SKM-1 treated with dmso at 0.1 percent for 144 hours (cell line): ENCODE measurements at regions not wholly inside any gene's neighbourhood (a gene's known extent, or its start where the extent isn't known, plus 50 kb on each side); places are given as distances from the start of the nearest gene placed in this dataset.
A peak's percentile ranks its signal among the peaks of the same experiment; 100 is the strongest.

Experiments
- DNase-seq: peaks from one replicate; lab custom pipeline; 2025; ENCODE audit not compliant: unreplicated experiment; lab: John Stamatoyannopoulos, UW

- DNase-seq, result no peak
Observed at GRCh38 chr4:163582703-163583102, 88.2 kb downstream of the TMA16 start.

- peak; percentile 5 for DNase-seq
Observed at GRCh38 chr4:163587867-163588266, 93.4 kb downstream of the TMA16 start.

GRCh38 chr4:163588532-163588931 is 94.0 kb downstream of the TMA16 start:
- no peak for DNase-seq

- DNase-seq, result no peak
Observed at GRCh38 chr4:163590103-163590502, 95.6 kb downstream of the TMA16 start.

- DNase-seq, result no peak
Observed at GRCh38 chr4:163590619-163591264, 96.3 kb downstream of the TMA16 start.

GRCh38 chr4:163591614-163592020 is 97.1 kb downstream of the TMA16 start:
- peak; percentile 85 for DNase-seq

GRCh38 chr4:163592212-163592611 is 97.7 kb downstream of the TMA16 start:
- no peak for DNase-seq

- DNase-seq, result peak; percentile 31
Observed at GRCh38 chr4:163595580-163595979, 101.1 kb downstream of the TMA16 start.

- DNase-seq, result no peak
Observed at GRCh38 chr4:163598028-163598427, 103.5 kb downstream of the TMA16 start.

GRCh38 chr4:163598489-163598888 is 104.0 kb downstream of the TMA16 start:
- DNase-seq, result no peak

GRCh38 chr4:163600727-163601126 is 106.2 kb downstream of the TMA16 start:
- peak; percentile 45 for DNase-seq

GRCh38 chr4:163603257-163603656 is 108.8 kb downstream of the TMA16 start:
- no peak for DNase-seq

- peak; percentile 67 for DNase-seq
Observed at GRCh38 chr4:163606896-163607691, 112.6 kb downstream of the TMA16 start.

GRCh38 chr4:163609019-163609418 is 114.5 kb downstream of the TMA16 start:
- no peak for DNase-seq

GRCh38 chr4:163610648-163611047 is 116.2 kb downstream of the TMA16 start:
- DNase-seq, result no peak

- DNase-seq, result no peak
Observed at GRCh38 chr4:163611182-163611581, 116.7 kb downstream of the TMA16 start.

- DNase-seq, result no peak
Observed at GRCh38 chr4:163611784-163612445, 117.4 kb downstream of the TMA16 start.

- no peak for DNase-seq
Observed at GRCh38 chr4:163612762-163613161, 118.3 kb downstream of the TMA16 start.

- peak; percentile 81 for DNase-seq
Observed at GRCh38 chr4:163613383-163613782, 118.9 kb downstream of the TMA16 start.

- no peak for DNase-seq
Observed at GRCh38 chr4:163614866-163615265, 120.4 kb downstream of the TMA16 start.

GRCh38 chr4:163618845-163619244 is 124.4 kb downstream of the TMA16 start:
- no peak for DNase-seq

GRCh38 chr4:163620738-163621137 is 126.2 kb downstream of the TMA16 start:
- no peak for DNase-seq
